Cardiac muscle cell (in vitro differentiated cells and primary cell): ENCODE measurements at regions not wholly inside any gene's neighbourhood (a gene's known extent, or its start where the extent isn't known, plus 50 kb on each side); places are given as distances from the start of the nearest gene placed in this dataset.

Experiments
- DNase-seq, 2 donors: peaks; one replicate each; pipeline versions ENCODE4 v3.0.0 to v3.0.0-alpha.2; 2010 to 2017; ENCODE audit warnings: low read depth in 1 of 2, low spot score in 1 of 2
- H3K27ac ChIP-seq: fragments of 200-600 bp; sonication (generic); 2 replicates; pipeline ENCODE4 v1.5.1; 2016
- H3K27me3 ChIP-seq: fragments of 200-600 bp; sonication (generic); 2 replicates; pipeline ENCODE4 v1.6.0; 2016; ENCODE audit warnings: control low read depth
- H3K36me3 ChIP-seq: fragments of 200-600 bp; sonication (generic); 2 replicates; pipeline ENCODE4 v1.5.1; 2016; ENCODE audit warnings: control low read depth
- H3K4me1 ChIP-seq: fragments of 200-600 bp; sonication (generic); 2 replicates; pipeline ENCODE4 v1.8.1; 2017; ENCODE audit warnings: low read depth, mild to moderate bottlenecking, mixed run types
- H3K4me3 ChIP-seq: fragments of 200-600 bp; sonication (generic); 2 replicates; pipeline ENCODE4 v1.5.1; 2016; ENCODE audit warnings: mild to moderate bottlenecking
- H3K9me3 ChIP-seq: fragments of 200-600 bp; sonication (generic); 2 replicates; pipeline ENCODE4 v1.5.1; 2017; ENCODE audit warnings: low read depth, mild to moderate bottlenecking, control low read depth
- CTCF ChIP-seq: IDR thresholded peaks from 2 replicates; pipeline ENCODE4 v1.5.1; 2012; ENCODE audit warnings: low read depth, mild to moderate bottlenecking, low read length

GRCh38 chrY:15162211-15162610 lies 637.9 kb downstream of the NLGN4Y start:
- Histone ChIP-seq H3K9me3 (no peaks in the 10 kb centered on the region), H3K4me1 (no peaks in the 10 kb centered on the region), H3K36me3 (no peaks in the 10 kb centered on the region), H3K27me3 (no peaks in the 10 kb centered on the region), H3K4me3 (no peak overlapping the region), H3K27ac (no peak overlapping the region)
- DNase-seq = no peak
- no peak for TF ChIP-seq CTCF

- TF ChIP-seq CTCF = no peak
- Histone ChIP-seq H3K4me1 (no peaks in the 10 kb centered on the region), H3K4me3 (no peak overlapping the region), H3K36me3 (no peaks in the 10 kb centered on the region), H3K27ac (no peak overlapping the region), H3K27me3 (no peaks in the 10 kb centered on the region), H3K9me3 (no peaks in the 10 kb centered on the region)
- DNase-seq = no peak
Observed at GRCh38 chrY:15179890-15180289, 655.6 kb downstream of the NLGN4Y start.

- Histone ChIP-seq H3K27ac (no peak overlapping the region), H3K9me3 (no peaks in the 10 kb centered on the region), H3K27me3 (no peaks in the 10 kb centered on the region), H3K36me3 (no peaks in the 10 kb centered on the region), H3K4me1 (no peaks in the 10 kb centered on the region), H3K4me3 (no peak overlapping the region)
- TF ChIP-seq CTCF = no peak
- no peak for DNase-seq
Observed at GRCh38 chrY:15229056-15229455, 704.7 kb downstream of the NLGN4Y start.

- no peak overlapping the region for H3K27ac ChIP-seq
- H3K9me3 ChIP-seq = no peaks in the 10 kb centered on the region
- no peak for DNase-seq
- H3K4me3 ChIP-seq = no peak overlapping the region
- no peaks in the 10 kb centered on the region for H3K36me3 ChIP-seq
- no peaks in the 10 kb centered on the region for H3K4me1 ChIP-seq
- no peaks in the 10 kb centered on the region for H3K27me3 ChIP-seq
- TF ChIP-seq CTCF = no peak
Observed at GRCh38 chrY:15239596-15240132, 715.3 kb downstream of the NLGN4Y start.

- Histone ChIP-seq H3K9me3 (no peaks in the 10 kb centered on the region), H3K27ac (no peak overlapping the region), H3K4me3 (no peak overlapping the region), H3K4me1 (no peaks in the 10 kb centered on the region), H3K36me3 (no peaks in the 10 kb centered on the region), H3K27me3 (no peaks in the 10 kb centered on the region)
- no peak for DNase-seq
- no peak for TF ChIP-seq CTCF
Observed at GRCh38 chrY:15259286-15259685, 735.0 kb downstream of the NLGN4Y start.

GRCh38 chrY:15286572-15286971 lies 762.2 kb downstream of the NLGN4Y start:
- Histone ChIP-seq H3K27me3 (no peaks in the 10 kb centered on the region), H3K27ac (no peak overlapping the region), H3K4me1 (no peaks in the 10 kb centered on the region), H3K36me3 (no peaks in the 10 kb centered on the region), H3K4me3 (no peak overlapping the region), H3K9me3 (no peaks in the 10 kb centered on the region)
- TF ChIP-seq CTCF = no peak
- no peak for DNase-seq
